NCI-H69 (cell line): ENCODE measurements at regions not wholly inside any gene's neighbourhood (a gene's known extent, or its start where the extent isn't known, plus 50 kb on each side); places are given as distances from the start of the nearest gene placed in this dataset.
"Not testable (repeated sequence)": the region's sequence is repeated elsewhere in the genome, so short reads cannot be mapped to it uniquely, and the experiment has no call there.

Source experiments
- DNase-seq: peaks from one replicate; lab custom pipeline; 2025; lab: John Stamatoyannopoulos, UW

GRCh38 chr18:49693717-49694005 lies 119.7 kb downstream of the ACAA2 start:
- DNase-seq: no peak

GRCh38 chr18:49692906-49693716 lies 120.2 kb downstream of the ACAA2 start:
- no peak for DNase-seq

GRCh38 chr18:49691177-49691608 lies 122.1 kb downstream of the ACAA2 start:
- DNase-seq: no peak

- no peak for DNase-seq
These were observed 123.0 kb downstream of the ACAA2 start for GRCh38 chr18:49690312-49690711.

GRCh38 chr18:49685231-49685942 lies 123.5 kb downstream of the LIPG start:
- peak; percentile 23 for DNase-seq

GRCh38 chr18:49682803-49683190 lies 120.9 kb downstream of the LIPG start:
- not testable (repeated sequence) for DNase-seq

- DNase-seq: no peak
These were observed 120.4 kb downstream of the LIPG start for GRCh38 chr18:49682173-49682802.

GRCh38 chr18:49681387-49681786 lies 119.5 kb downstream of the LIPG start:
- peak; percentile 50 for DNase-seq

GRCh38 chr18:49678440-49678839 lies 116.6 kb downstream of the LIPG start:
- no peak for DNase-seq

- DNase-seq: peak; percentile 43
These were observed 116.0 kb downstream of the LIPG start for GRCh38 chr18:49677762-49678413.

- no peak for DNase-seq
These were observed 115.2 kb downstream of the LIPG start for GRCh38 chr18:49677081-49677480.

- DNase-seq: no peak
These were observed 111.4 kb downstream of the LIPG start for GRCh38 chr18:49673281-49673680.

- DNase-seq: no peak
These were observed 111.0 kb downstream of the LIPG start for GRCh38 chr18:49672853-49673252.

GRCh38 chr18:49669403-49669802 lies 107.5 kb downstream of the LIPG start:
- no peak for DNase-seq

- peak; percentile 93 for DNase-seq
These were observed 106.9 kb downstream of the LIPG start for GRCh38 chr18:49668574-49669275.

GRCh38 chr18:49667462-49667861 lies 105.6 kb downstream of the LIPG start:
- DNase-seq: no peak

GRCh38 chr18:49666045-49666775 lies 104.4 kb downstream of the LIPG start:
- DNase-seq: no peak

- DNase-seq: peak; percentile 92
These were observed 102.3 kb downstream of the LIPG start for GRCh38 chr18:49663899-49664890.

- no peak for DNase-seq
These were observed 100.6 kb downstream of the LIPG start for GRCh38 chr18:49662506-49662905.

GRCh38 chr18:49658823-49659404 lies 97.1 kb downstream of the LIPG start:
- no peak for DNase-seq
